Germinal center (tissue), 1 donor: ENCODE measurements at regions not wholly inside any gene's neighbourhood (a gene's known extent, or its start where the extent isn't known, plus 50 kb on each side); places are given as distances from the start of the nearest gene placed in this dataset.
"Not testable (repeated sequence)": the region's sequence is repeated elsewhere in the genome, so short reads cannot be mapped to it uniquely, and the experiment has no call there.

ENCODE experiments used
- DNase-seq: peaks from one replicate; pipeline ENCODE4 v3.0.0; 2012; ENCODE audit warnings: mixed read lengths, low spot score

DNA sequence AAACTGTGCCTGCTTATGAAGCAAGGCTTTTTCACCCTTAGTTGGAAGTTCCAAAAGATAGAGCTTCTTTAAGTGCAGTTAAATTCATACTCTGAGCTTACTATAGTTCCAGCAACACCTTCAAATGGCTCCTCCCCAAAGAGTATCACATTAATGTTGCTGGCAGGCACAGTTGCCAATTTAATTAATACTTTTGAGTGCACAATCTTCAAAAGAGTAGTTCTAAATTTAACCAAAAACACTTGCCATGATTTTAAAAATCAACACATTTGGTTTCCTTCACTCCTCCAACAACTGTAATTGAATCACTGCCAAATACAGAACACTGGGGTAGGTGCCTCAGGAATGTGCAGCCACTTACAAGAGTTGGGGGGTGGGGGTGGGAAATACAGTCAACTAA is 150.6 kb upstream of the UBE2E3 start:
- DNase-seq: no peak

DNA sequence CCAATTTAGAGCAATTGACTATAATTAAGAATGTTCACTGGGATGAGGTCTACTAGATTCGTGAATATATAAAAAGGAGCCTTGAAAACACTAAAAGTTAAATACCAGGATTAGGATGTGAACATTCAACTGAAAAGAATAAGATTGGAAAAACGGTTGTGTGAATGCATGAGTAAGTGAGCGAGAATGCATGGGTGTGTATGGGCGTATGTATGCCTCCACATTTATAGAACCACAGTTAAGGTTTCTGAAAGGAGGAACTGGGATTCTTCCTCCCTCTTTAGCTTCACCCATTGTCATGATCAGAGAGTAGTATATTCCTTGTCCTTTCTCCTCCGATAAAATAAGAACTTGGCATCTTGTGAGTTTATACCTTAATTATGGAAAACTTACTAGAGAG is 151.1 kb upstream of the UBE2E3 start:
- DNase-seq: no peak

DNA sequence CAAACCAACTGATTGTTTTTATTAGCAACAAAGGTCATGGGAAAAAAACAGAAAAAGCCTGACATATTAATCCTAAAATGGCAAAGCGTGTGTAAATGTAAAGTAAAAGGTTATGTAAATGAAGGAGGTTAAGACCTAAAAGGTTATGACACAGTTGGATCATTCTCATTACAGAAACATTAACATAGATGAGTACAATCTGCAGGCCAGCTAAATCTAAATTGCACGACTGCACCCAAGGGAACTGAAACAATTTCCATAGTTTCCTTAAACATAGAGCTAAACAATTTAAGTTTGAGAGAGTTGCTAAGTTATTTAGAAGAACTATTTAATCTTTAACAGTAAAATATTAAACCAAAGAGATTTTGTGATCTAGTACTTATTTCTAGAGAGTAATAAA is 151.6 kb upstream of the UBE2E3 start:
- no peak for DNase-seq

DNA sequence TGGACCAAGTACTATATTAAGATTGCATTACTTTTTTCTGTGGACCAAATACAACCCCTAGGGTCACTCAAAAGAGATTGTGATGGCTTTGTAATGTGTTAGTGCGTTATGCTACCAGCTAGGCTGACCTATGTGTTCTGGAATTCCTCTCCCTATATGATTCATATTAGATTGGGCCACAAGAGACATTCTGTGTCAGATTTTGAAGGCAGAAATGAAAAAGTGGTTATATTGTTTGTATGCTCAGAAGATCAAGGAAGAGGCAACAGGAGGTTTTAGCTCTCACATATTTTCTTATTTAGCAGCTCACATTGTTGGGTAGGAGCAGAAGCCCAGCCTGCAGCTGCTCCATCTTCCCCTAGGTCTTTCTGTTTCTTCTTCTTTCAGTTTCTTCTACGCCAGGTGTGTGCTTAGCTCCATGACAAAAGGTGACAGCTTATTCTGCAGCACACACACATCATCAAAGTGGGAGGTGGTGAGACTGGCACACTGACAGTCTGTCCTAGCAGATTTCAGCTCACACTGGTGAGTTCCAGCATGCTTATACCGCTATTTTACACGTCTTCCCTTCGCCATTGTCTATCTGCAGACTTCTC is 156.8 kb upstream of the UBE2E3 start:
- DNase-seq: no peak

DNA sequence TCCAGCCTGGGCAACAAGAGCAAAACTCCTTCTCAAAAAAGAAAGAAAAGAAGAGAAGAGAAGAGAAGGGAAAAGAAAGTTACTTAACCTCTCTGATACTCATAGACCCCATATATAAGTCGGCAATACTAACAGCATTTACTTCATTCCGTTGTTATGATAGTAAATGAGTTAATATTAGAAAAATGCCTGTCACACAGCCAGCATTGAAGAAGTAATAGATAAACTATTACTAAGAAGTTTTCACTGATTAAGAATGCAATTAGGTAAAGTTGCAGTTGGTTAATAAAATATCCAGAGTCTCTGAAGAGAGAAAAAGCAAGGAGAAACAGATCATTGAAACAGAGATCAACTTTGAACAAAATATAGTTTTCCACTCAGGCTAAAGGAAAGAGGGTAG is 161.3 kb upstream of the UBE2E3 start:
- no peak for DNase-seq

DNA sequence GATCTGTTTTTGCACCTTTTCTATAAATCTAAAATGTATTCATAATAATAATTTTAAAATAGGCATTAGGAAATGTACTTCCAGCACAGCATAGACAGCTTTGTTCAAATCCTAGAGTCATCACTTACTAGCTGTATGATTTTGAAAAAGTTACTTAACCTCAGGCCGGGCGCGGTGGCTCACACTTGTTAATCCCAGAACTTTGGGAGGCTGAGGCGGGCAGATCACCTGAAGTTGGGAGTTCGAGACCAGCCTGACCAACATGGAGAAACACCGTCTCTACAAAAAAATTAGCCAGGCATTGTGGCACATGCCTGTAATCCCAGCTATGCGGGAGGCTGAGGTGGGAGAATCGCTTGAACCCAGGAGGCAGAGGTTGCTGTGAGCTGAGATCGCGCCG is 161.7 kb upstream of the UBE2E3 start:
- DNase-seq: not testable (repeated sequence)

DNA sequence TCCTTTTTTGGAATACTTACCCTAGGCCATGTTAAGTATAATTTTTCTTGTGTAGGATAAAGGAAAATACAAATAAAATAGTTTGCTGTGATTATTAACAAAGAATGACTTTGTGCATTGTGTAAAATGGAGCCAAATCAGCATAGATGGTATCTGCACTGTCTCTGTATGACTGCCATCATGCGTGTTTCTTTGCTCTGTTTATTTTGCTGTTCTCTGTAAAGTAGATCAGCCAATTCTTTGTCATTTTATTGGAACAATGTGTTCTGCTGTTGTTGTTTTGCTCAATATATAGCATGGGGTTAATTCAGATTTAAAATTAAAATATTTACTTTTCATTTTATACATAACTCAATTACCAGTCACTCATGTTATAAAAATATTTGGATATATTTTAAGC is 181.3 kb upstream of the UBE2E3 start:
- DNase-seq: no peak

DNA sequence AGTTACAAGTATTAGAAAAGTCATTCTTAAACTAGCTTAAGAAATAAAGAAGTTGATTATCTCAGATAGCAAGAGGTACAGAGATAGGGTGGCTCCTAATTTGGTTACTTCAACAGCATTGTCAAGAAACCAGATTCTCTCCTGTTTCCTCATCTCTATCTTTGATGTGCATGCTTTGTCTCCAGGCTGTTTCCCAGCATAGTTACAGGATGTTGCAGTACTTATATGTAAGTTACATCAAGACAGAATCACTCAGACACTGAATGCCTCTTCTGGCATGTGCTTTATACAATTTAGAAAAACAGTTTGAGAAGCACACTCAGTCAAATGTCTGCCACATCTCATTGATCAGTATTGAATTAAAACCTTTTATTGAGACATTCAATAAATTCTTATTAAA is 189.5 kb upstream of the UBE2E3 start:
- DNase-seq: no peak

DNA sequence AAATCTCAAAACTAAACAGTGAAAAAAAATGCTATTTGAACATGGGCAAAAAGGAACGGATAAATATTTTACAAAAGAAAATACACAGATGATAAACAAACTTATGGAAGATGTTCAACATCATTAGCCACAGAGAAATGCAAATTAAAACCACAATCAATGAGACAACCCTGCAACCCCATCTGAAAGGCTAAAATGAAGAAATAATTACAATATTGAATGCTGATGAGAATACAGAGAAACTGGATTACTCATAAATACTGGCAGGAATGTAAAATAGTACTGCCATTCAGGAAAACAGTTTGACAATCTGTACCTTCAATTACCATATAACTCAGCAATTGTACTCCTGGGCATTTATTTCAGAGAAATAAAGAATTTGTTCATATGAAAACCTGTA is 193.1 kb upstream of the UBE2E3 start:
- DNase-seq: no peak

DNA sequence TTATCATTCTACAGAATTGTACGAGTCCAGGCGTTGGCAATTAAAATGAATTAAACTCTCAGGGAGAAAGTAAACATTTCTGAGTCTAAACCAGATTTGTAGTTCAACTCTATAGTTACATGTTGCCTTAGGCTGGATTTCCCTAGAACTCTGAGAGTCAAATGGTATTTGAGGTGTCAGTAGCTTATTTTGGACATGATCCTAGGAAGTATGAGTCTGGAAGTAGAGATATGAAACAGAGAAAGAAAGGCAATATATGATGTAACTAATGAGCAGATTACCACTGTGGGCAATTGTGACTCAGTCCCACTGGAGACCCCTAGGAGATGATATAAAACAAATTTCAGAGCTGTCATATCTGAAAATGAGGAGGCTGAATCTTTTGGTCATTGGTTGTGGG is 199.1 kb upstream of the UBE2E3 start:
- no peak for DNase-seq

DNA sequence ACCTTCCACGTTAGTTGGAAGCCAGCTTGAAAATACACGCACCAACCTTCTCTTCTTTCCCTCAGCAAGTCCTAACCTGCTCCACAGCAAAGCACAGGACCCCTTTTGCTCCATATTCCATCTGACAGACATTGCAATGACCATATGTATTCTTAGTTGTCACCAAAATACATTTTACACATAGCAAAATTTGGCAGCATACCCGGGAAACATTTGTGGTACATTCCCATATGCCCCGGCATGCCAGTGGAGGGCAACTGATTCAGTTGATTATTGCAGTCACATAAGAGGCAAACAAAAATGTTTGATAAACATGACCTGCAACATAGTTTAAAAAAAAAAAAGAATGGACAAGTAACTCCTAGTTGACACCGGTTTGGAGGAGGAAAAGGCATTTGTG is 202.1 kb upstream of the UBE2E3 start:
- no peak for DNase-seq

DNA sequence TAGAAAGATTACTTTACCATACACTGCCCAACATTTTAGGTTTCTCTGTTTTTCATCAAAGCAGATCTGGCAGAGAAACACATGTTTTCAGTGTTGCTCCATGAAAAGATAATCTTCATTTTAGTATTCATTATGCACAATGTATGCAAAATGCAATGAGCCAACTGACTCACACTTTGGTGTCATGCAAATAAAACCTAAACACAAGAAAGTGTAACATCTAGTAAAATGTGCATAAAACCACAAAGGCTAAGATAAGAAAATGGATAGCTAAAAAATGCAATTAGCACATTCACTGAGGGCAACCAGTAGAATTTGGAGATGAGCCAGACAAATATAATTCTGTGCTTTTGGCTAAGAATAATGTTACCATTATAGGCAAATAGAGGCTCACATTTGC is 203.5 kb upstream of the UBE2E3 start:
- no peak for DNase-seq

DNA sequence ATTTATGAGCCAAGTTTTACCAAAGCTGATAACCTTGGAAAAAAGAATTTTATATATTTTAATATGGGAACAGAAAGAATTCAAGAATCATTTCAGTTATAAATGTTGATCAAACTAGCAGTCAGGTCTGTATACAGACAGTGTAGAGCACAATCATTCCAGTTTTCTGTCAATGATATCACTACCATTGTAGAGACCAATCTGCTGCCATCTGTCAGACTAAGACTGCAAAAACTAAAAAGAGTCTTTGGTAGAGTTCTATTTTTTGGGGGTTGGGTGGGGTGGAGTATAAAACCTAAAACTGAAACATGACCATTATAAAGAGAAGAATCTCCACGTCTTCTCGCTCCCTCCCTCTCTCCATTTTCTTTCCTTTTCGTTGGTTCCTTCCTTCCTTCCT is 204.7 kb upstream of the UBE2E3 start:
- no peak for DNase-seq

DNA sequence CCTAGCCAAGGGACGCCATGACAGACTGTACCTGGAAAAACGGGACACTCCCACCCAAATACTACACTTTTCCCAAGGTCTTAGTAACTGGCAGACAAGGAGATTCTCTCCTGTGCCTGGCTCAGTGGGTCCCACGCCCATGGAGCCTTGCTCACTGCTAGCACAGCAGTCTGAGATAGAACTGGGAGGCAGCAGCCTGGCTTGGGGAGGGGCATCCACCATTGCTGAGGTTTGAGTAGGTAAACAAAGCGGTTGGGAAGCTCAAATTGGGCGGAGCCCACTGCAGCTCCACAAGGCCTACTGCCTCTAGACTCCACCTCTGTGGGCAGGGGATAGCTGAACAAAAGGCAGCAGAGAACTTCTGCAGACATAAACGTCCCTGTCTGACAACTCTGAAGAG is 215.1 kb upstream of the UBE2E3 start:
- not testable (repeated sequence) for DNase-seq

DNA sequence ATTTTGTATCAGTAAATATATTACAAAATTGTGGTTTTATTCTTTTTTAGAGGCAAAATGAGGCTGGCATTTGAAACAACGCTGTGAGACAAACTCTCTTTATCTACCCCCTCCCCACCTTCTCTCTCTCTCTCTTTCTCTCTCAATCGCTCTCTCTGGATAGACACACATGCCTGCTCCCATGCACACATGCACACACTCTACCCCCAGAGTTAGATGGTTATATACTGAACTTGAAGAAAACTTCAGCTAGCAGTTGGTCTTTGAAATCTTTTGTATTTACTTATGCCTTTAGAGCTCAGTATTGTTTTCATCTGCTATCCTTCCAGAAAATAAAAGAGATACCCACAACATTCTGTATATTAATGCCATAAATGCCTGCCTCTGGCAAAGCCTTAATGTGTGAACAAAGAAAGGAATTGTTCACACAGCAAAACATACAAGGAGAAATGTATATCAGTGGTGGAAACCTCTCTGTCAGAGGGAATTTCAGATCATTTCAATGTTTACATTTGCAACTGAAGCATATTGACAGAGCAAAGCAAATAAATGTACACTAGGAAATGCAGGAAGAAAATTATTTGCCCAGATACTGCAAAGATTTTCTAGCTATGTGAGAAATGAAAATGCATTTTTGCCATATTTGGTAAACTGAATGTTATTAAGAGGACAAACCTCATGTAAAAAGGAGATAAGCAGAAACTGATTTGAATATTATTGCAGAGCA is 217.0 kb upstream of the UBE2E3 start:
- DNase-seq: no peak

DNA sequence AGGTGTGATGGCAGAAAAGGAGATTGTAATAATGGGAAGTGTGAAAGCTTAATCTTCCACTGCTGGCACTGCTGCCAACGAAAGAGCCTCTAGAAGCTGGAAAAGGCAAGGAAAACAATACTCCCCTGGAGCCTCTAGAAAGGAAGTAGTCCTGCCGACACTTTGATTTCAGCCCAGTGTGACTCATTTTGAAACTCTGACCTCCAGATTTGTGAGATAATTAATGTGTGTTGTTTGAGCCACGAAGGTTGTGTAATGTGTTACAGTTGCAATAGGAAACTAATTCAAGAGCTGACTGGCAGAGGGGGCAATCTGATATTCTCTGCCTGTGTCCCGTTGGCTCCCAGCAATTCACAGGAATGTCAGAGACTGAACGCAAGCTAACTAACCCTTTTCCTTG is 219.2 kb upstream of the UBE2E3 start:
- DNase-seq: no peak

DNA sequence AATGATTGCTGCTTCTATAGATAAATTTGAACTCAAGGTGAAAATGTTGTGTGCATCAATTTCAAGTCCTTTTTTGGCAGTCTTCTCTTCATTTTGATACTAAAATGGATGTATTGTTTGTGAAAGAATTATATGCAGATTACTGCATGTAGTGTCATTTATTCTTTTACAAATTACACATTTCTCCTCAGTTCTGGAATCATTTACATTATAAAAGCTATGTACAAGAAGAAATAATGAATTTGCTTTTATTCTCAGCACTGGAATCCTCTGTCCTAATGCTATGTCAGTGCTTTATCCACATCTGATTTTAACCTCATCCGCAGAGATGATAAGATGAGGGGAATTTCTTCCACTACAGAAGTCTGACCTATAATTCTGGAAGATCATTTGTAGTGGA is 220.8 kb upstream of the UBE2E3 start:
- DNase-seq: no peak

DNA sequence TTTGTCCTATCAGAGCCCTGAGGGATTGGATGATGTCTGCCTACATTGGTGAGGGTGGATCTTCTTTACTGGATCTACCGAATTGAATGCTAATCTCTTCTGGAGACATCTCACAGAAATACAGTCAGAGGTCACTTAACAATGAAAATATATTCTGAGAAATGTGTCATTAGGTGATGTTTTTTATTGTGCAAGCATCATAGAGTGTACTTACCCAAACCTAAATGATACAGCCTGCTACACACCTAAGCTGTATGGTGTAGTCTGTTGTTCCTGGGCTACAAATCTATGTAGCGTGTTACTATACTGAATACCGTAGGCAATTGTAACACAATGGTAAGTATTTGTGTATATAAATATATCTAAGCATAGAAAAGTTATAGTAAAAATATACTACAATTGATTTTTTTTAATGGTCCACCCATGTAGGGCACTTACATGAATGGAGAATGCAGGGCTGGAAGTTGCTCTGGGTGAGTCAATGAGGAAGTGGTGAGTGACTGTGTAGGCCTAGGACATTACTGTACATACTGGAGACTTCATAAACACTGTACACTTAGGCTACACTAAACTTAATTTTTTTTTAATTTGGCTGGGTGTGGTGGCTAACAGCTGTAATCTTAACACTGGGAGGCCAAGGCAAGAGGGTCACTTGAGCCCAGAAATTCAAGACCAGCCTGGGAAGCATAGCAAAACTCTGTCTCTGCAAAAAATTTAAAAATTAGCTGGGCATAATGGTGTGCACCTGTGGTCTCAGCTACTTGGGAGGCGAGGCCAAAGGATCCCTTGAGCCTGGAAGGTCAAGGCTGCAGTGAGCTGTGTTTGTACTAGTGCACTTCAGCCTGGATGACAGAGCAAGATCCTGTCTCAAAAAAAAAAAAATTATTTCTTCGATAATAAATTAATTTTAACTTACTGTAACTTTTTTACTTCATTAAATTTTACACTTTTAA is 226.3 kb upstream of the UBE2E3 start:
- no peak for DNase-seq

DNA sequence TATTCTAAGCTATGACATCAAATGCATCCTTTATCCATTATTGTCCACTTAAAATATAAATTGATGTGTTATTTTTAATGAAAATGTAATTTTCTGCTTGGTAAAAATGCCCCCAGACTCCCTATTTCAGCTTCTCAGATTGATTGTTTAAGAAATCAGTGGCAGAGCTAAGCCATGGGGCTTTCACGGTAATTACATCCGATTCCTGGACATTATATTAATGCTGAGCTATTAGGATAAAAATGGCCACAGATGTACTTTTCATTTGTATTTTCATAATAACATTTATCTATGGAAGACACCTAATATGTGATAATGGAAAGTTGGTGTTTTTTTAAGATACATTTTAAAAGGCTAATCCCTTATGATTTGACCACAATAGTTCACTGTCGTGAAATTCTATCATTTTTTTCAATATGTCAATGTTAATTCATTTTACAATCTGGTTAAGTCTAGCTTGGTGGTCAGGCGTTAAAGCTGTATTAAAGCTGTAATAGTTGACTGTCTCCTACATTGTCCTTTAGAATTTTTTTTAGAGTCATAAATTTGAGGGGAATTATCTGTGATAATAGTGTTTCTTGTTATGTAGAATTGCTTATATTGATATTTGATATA is 229.0 kb upstream of the UBE2E3 start:
- no peak for DNase-seq

DNA sequence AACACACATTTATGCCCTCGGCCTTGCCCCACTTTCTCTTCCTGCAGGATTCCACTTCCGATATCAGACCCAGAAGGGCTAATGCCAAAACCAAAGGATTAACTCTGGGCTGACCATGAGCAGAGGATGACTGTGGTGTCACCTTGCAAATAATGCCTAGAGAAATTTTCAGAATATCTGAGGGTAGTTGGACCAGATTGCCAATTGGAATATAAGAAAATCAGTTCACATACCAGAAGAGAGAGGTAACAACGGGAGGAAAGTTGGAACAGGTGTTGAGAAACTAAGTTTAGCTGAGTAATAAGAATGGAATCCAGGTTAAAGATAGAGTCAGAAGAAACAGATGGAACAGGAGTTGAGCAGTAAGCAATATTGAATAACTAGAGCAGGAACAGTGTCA is 232.7 kb upstream of the UBE2E3 start:
- no peak for DNase-seq

DNA sequence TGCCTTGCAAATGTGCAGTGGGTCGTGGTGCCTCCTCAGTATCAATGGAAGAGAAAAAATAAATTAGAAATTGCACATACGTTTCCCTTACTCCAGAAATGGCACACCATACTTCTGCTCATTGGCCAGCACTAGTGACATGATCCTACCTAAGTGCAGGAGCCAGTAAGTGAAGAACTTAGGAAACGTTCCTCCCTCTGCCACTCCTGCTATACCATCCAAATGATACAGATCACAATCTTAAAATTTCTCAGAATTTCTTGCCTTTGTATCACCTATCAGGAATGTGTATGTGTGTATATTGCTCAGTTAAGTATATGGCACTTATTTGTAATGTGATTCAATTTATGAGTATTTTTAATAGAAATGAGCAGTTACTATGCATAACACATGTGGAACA is 237.0 kb upstream of the UBE2E3 start:
- DNase-seq: no peak

DNA sequence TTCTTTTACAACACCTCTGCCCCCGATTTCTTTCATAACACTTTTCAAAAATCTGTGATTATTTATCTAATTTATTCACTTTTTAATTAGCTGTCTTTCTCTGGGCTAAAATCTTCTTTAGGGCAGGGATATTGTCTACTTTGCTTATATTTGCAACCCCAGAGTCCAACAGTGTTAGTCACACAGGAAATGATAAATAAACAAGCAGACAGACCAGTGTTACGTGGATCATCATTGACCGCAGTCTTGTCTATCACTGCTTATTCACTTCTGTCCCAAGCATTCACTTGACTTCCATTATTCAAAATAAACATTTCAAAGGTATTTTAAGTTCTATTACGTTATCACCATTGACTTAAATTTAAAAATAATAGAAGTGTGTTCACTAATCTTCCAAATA is 237.6 kb upstream of the UBE2E3 start:
- DNase-seq: no peak

DNA sequence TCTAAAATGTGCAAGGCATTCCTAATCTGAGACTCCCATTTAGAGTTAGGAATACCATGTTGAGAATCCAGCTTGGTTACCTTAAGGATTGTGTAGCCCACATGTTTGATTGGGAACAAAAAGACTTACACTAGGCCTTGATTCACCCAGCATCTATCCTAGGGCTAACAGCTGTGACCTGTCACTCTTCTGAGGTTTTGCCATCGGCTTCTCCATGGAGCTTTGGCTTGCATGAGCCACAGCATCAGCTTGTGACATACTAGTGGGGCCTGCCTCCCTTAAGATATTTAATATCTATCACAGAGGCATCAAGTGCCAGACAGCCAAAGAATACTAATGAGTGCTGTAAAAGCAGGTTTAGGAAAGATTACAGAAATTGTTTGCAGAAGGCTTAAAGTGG is 241.3 kb upstream of the UBE2E3 start:
- DNase-seq: no peak
